ENCODE measurements at regions not wholly inside any gene's neighbourhood (a gene's known extent, or its start where the extent isn't known, plus 50 kb on each side); places are given as distances from the start of the nearest gene placed in this dataset.

- H3K9me3 ChIP-seq = no peaks in the 10 kb centered on the region
- intact Hi-C loops (cut with DNase I) = no loop called here
- H3K4me3 ChIP-seq (replicated peaks in 1 of 3) = no peak overlapping the region
- DNase-seq = no peak
- no peaks in the 10 kb centered on the region for H3K36me3 ChIP-seq
- no peaks in the 10 kb centered on the region for H3K4me1 ChIP-seq
- 71 to 78% methylated on average over 1 of the region's 1 CpG for WGBS, 2 donors
- H3K27ac ChIP-seq = no peak overlapping the region
- TF ChIP-seq POLR2A (IDR thresholded peaks at IDR 0.05) = no peak
- TF ChIP-seq, protein P1, sequence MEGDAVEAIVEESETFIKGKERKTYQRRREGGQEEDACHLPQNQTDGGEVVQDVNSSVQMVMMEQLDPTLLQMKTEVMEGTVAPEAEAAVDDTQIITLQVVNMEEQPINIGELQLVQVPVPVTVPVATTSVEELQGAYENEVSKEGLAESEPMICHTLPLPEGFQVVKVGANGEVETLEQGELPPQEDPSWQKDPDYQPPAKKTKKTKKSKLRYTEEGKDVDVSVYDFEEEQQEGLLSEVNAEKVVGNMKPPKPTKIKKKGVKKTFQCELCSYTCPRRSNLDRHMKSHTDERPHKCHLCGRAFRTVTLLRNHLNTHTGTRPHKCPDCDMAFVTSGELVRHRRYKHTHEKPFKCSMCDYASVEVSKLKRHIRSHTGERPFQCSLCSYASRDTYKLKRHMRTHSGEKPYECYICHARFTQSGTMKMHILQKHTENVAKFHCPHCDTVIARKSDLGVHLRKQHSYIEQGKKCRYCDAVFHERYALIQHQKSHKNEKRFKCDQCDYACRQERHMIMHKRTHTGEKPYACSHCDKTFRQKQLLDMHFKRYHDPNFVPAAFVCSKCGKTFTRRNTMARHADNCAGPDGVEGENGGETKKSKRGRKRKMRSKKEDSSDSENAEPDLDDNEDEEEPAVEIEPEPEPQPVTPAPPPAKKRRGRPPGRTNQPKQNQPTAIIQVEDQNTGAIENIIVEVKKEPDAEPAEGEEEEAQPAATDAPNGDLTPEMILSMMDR (IDR thresholded peaks at IDR 0.05) = no peak
- no peaks in the 10 kb centered on the region for H3K27me3 ChIP-seq
Measured at GRCh38 chr2:125455110-125455509, 1200.8 kb upstream of the GYPC start.

DNA sequence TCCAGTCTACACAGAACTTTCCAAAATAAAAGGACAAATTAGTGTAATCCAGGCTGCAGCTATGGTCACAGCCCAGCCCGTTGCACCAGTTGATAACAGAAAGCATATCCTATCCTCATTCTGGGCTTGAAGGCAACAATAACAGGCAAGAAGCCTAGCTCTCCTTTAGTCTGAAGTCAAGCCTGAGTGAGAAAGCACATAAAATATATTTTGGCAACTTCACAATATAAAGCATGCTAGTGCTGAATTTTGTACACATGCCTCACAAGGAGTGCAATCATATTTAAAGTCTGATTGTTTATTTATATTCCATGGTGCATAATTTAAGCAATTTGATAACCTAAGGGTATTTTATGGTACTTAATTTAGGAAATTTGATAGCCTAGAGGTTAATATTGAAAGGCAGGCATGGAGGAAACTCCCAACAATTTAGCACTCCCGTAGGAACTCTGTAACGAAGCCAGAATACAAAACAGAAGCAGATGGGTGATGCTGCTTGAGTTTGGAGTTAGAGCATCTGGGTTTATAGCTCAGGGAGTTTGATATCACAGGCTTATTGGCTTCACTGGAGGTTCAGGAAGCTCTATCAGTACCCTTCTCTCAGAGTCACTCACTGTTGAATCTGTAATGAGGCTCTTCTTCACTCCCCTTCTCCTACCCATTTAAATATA lies 1199.1 kb upstream of the GYPC start:
- no peak for DNase-seq
- Histone ChIP-seq H3K36me3 (no peaks in the 10 kb centered on the region), H3K27me3 (no peaks in the 10 kb centered on the region), H3K27ac (no peak overlapping the region), H3K9me3 (no peaks in the 10 kb centered on the region), H3K4me3 (replicated peaks in 1 of 3) (no peak overlapping the region), H3K4me1 (no peaks in the 10 kb centered on the region)
- no peak for TF ChIP-seq POLR2A (IDR thresholded peaks at IDR 0.05)
- TF ChIP-seq, protein P1 (IDR thresholded peaks at IDR 0.05) = no peak
- 62 to 70% methylated on average over 3 of the region's 3 CpGs for WGBS, 2 donors
- intact Hi-C loops (cut with DNase I) = no loop called here

DNA sequence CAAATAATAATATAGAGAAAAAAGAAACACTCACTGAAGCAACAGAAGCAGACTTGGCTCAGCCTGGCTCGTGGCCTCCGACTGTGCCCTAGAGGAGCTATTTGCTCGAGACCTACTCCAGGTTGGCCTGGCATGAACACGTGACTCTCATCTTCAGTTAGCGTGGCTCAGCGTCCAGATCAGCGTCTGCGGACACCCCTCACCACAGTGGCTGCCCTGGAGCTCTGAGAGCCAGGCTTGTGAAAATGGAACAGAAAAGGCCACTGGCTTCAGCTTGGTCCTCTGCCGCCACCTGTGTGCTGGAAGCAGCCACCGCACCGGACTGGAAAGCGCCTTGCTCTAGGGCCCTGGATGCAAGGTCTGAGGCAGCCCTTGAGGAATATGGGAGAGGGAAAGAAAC lies 1184.0 kb upstream of the GYPC start:
- Histone ChIP-seq H3K36me3 (no peaks in the 10 kb centered on the region), H3K27me3 (no peaks in the 10 kb centered on the region), H3K27ac (no peak overlapping the region), H3K9me3 (no peaks in the 10 kb centered on the region), H3K4me3 (replicated peaks in 1 of 3) (no peak overlapping the region), H3K4me1 (no peaks in the 10 kb centered on the region)
- TF ChIP-seq, protein P1 (IDR thresholded peaks at IDR 0.05) = no peak
- TF ChIP-seq POLR2A (IDR thresholded peaks at IDR 0.05) = no peak
- intact Hi-C loops (cut with DNase I) = no loop called here
- 47 to 64% methylated on average over 12 of the region's 12 CpGs for WGBS, 2 donors
- DNase-seq = no peak

- TF ChIP-seq, protein P1 (IDR thresholded peaks at IDR 0.05) = no peak
- TF ChIP-seq POLR2A (IDR thresholded peaks at IDR 0.05) = no peak
- intact Hi-C loops (cut with DNase I) = no loop called here
- Histone ChIP-seq H3K36me3 (no peaks in the 10 kb centered on the region), H3K4me3 (replicated peaks in 1 of 3) (no peak overlapping the region), H3K9me3 (no peaks in the 10 kb centered on the region), H3K4me1 (no peaks in the 10 kb centered on the region), H3K27me3 (no peaks in the 10 kb centered on the region), H3K27ac (no peak overlapping the region)
- 60 to 89% methylated on average over 1 to 23 of the region's 24 CpGs for WGBS, 2 donors
- no peak for DNase-seq
Measured at GRCh38 chr2:125479143-125479636, 1176.8 kb upstream of the GYPC start.

GRCh38 chr2:125490308-125490707 lies 1165.7 kb upstream of the GYPC start:
- H3K27ac ChIP-seq = no peak overlapping the region
- no peak for DNase-seq
- intact Hi-C loops (cut with DNase I) = no loop called here
- H3K4me3 ChIP-seq (replicated peaks in 1 of 3) = no peak overlapping the region
- 90 to 95% methylated on average over 4 of the region's 4 CpGs for WGBS, 2 donors
- H3K9me3 ChIP-seq = no peaks in the 10 kb centered on the region
- no peaks in the 10 kb centered on the region for H3K36me3 ChIP-seq
- TF ChIP-seq, protein P1 (IDR thresholded peaks at IDR 0.05) = no peak
- TF ChIP-seq POLR2A (IDR thresholded peaks at IDR 0.05) = no peak
- no peaks in the 10 kb centered on the region for H3K27me3 ChIP-seq
- no peaks in the 10 kb centered on the region for H3K4me1 ChIP-seq
